ENCODE measurements at regions not wholly inside any gene's neighbourhood (a gene's known extent, or its start where the extent isn't known, plus 50 kb on each side); places are given as distances from the start of the nearest gene placed in this dataset. TPM values are rescaled to one million over a fixed set of nuclear protein-coding genes. Genes with fewer than 3 reads are reported as not detected.

Small RNA genes lying in the stretch of these regions (small RNA-seq; reads per million reads assigned to genes)
- gene RN7SL554P (ENCODE audit: low replicate concordance), result not detected

Measured in spinal cord (tissue), 1 donor.